CD14-positive monocyte (primary cell): ENCODE measurements at regions not wholly inside any gene's neighbourhood (a gene's known extent, or its start where the extent isn't known, plus 50 kb on each side); places are given as distances from the start of the nearest gene placed in this dataset.

ENCODE experiments used
- DNase-seq, 3 donors: peaks; one replicate each; pipeline ENCODE4 v3.0.0-alpha.2; 2011 to 2022
- H2AFZ ChIP-seq: 2 replicates; pipeline ENCODE4 v1.6.0; 2012; ENCODE audit warnings: mild to moderate bottlenecking, low read depth, low read length, inconsistent platforms; ENCODE audit not compliant: insufficient read depth, poor library complexity, severe bottlenecking
- H3K27ac ChIP-seq, 2 donors: 1 replicate in 1 of 2; 2 replicates in 1 of 2; pipeline ENCODE4 v1.5.1; 2012 to 2013; ENCODE audit warnings: low read length in 2 of 2, control low read depth in 1 of 2, inconsistent platforms in 1 of 2, low read depth in 1 of 2, mild to moderate bottlenecking in 1 of 2
- H3K27me3 ChIP-seq, 2 donors: one replicate each; pipeline versions ENCODE4 v1.6.0 to v1.6.1; 2011 to 2013; ENCODE audit warnings: low read length in 2 of 2; ENCODE audit not compliant: control insufficient read depth in 2 of 2, insufficient read depth in 2 of 2
- H3K36me3 ChIP-seq, 2 donors: replicated peaks in 1 of 2; 1 replicate in 1 of 2; 2 replicates in 1 of 2; pipeline versions ENCODE4 v1.5.1 to v1.6.1; 2012 to 2013; ENCODE audit warnings: low read length in 2 of 2, control low read depth in 1 of 2, inconsistent platforms in 1 of 2, mild to moderate bottlenecking in 1 of 2; ENCODE audit not compliant: insufficient read depth in 2 of 2, control insufficient read depth in 1 of 2
- H3K4me1 ChIP-seq, 2 donors: 1 replicate in 1 of 2; 2 replicates in 1 of 2; pipeline versions ENCODE4 v1.5.1 to v1.6.1; 2012 to 2013; ENCODE audit warnings: low read length in 2 of 2, control low read depth in 1 of 2, inconsistent platforms in 1 of 2, mild to moderate bottlenecking in 1 of 2, moderate library complexity in 1 of 2; ENCODE audit not compliant: insufficient read depth in 2 of 2, control insufficient read depth in 1 of 2
- H3K4me2 ChIP-seq: replicated peaks from 2 replicates; pipeline ENCODE3; 2012; ENCODE audit warnings: low read length, moderate library complexity, mild to moderate bottlenecking; ENCODE audit not compliant: poor library complexity, severe bottlenecking; ENCODE audit errors: extremely low read depth
- H3K4me3 ChIP-seq, 3 experiments: fragments of 200-600 bp in 1 of 3; sonication (generic) in 1 of 3; replicated peaks in 1 of 3; 1 replicate in 2 of 3; 2 replicates in 1 of 3; pipeline ENCODE4 v1.5.1; 2011 to 2013; ENCODE audit warnings: low read length in 3 of 3, mild to moderate bottlenecking in 3 of 3, control low read depth in 2 of 3, low read depth in 2 of 3, inconsistent platforms in 1 of 3, moderate library complexity in 1 of 3
- H3K79me2 ChIP-seq: 2 replicates; pipeline ENCODE4 v1.6.0; 2012; ENCODE audit warnings: mild to moderate bottlenecking, control low read depth, inconsistent platforms, low read length, moderate library complexity; ENCODE audit not compliant: insufficient read depth
- H3K9ac ChIP-seq: 2 replicates; pipeline ENCODE4 v1.6.0; 2017; ENCODE audit warnings: low read length, mild to moderate bottlenecking; ENCODE audit not compliant: insufficient read depth, poor library complexity, severe bottlenecking
- H3K9me3 ChIP-seq, 2 donors: replicated peaks in 1 of 2; 1 replicate in 1 of 2; 2 replicates in 1 of 2; pipeline versions ENCODE4 v1.5.1 to v1.6.1; 2012 to 2013; ENCODE audit warnings: low read length in 2 of 2, control low read depth in 1 of 2; ENCODE audit not compliant: control insufficient read depth in 1 of 2, insufficient read depth in 1 of 2
- H4K20me1 ChIP-seq: 2 replicates; pipeline ENCODE4 v1.6.0; 2012; ENCODE audit warnings: mild to moderate bottlenecking, low read length, control low read depth, moderate library complexity; ENCODE audit not compliant: insufficient read depth
- H3K27ac Mint-ChIP-seq, 7 donors: one replicate each; pipeline ENCODE4 v1.8.0; 2020; ENCODE audit warnings: mild to moderate bottlenecking in 7 of 7, mixed read lengths in 7 of 7, moderate library complexity in 6 of 7, inconsistent platforms in 2 of 7
- H3K27me3 Mint-ChIP-seq, 3 donors: one replicate each; pipeline ENCODE4 v1.8.0; 2021 to 2022; ENCODE audit warnings: low read depth in 3 of 3, mild to moderate bottlenecking in 3 of 3, mixed read lengths in 3 of 3, moderate library complexity in 3 of 3, inconsistent platforms in 1 of 3
- H3K36me3 Mint-ChIP-seq, 2 donors: one replicate each; pipeline ENCODE4 v1.8.0; 2020; ENCODE audit warnings: mixed read lengths in 2 of 2, inconsistent platforms in 1 of 2, mild to moderate bottlenecking in 1 of 2
- H3K4me1 Mint-ChIP-seq: one replicate; pipeline ENCODE4 v1.8.0; 2020; ENCODE audit warnings: mild to moderate bottlenecking, mixed read lengths
- H3K4me3 Mint-ChIP-seq, 2 donors: one replicate each; pipeline ENCODE4 v1.8.0; 2020; ENCODE audit warnings: mild to moderate bottlenecking in 2 of 2, mixed read lengths in 2 of 2, moderate library complexity in 1 of 2
- H3K9me3 Mint-ChIP-seq, 7 donors: one replicate each; pipeline ENCODE4 v1.8.0; 2020 to 2022; ENCODE audit warnings: mixed read lengths in 7 of 7, mild to moderate bottlenecking in 6 of 7, moderate library complexity in 6 of 7, inconsistent platforms in 2 of 7
- CTCF ChIP-seq: fragments of 200-600 bp; IDR thresholded peaks from one replicate; pipeline ENCODE4 v1.8.0; 2022; ENCODE audit warnings: antibody characterized with exemption, mild to moderate bottlenecking
- WGBS: methylation state at CpG from one replicate; pipeline ENCODE4 v1.1.5; 2013; ENCODE audit warnings: missing lambda C conversion rate; ENCODE audit not compliant: insufficient coverage; 5-methylcytosine and 5-hydroxymethylcytosine counted together
- intact Hi-C, 2 donors: fragments of 100-400 bp; cut with micrococcal nuclease; formaldehyde crosslinking; loops; one replicate each; pipeline versions ENCODE4 v1.15.0 to v1.15.1; 2023

DNA sequence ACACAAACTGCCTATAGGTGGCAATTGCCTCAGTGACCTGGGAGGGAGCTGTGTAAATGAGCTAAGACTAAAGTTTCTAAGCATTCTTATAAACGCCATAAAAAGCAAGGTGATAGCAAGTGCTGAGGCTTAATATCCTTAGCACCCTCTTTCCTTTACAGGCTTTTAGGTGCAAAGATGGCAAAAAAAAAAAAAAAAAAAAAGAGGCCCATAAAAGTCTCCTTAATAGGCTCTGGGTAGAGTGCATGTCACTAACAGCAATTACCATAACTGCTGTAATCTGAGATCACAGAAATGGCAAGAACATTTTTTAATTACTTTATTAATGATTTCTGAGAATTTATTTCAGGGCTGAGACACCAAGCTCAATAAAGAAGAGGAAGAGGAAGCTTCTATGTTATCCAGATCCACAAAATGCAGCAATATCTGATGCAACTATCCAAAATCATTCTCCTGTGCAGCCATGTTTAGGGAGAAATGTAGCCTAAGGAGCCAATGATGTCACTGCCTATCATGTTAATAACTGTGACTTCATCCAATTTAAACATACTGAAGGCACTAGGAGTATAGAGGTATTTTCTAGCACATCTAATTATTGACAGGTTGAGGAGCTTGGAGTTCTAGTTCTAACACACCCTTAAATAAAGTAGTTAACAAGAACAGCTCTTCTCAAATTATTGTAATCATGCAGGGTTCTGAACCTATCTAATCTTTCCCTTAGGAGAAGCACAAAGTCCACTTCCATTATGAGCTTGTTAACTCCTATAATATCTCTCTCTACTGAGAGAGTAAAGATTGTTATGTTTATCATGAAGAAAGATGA lies 804.3 kb upstream of the ACVR2A start:
- WGBS: no CpG with 5 or more reads among the region's 1 CpG

DNA sequence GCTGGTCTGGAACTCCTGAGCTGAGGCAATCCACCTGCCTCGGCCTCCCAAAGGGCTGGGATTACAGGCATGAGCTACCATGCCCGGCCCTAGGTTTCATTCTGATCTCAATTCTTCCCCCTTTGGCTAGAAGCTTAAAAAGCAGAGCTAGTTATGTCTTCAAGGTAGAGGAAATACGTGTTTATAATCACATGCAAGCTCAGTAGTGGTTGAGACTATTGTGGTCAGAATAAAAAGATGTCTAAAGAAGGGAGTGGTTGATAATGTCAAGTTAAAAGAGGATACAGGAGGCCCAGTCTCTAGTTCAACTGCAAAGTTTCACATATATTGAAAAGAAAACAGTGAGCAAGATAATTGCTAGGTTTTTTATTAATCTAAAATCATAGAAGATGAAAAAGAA lies 807.8 kb upstream of the ACVR2A start:
- H3K4me1 ChIP-seq: no peaks in the 10 kb centered on the region
- no peak overlapping the region for H3K4me3 ChIP-seq
- Mint-ChIP-seq H3K27me3 (peaks cover 0 to 3% (median 2%) of the 10 kb centered on the region in 3 donors), H3K9me3 (peaks cover 0 to 8% (median 2%) of the 10 kb centered on the region in 7 donors), H3K27ac (no peak overlapping the region), H3K4me1 (no peaks in the 10 kb centered on the region), H3K4me3 (no peak overlapping the region), H3K36me3 (no peaks in the 10 kb centered on the region)
- no peaks in the 10 kb centered on the region for H3K36me3 ChIP-seq
- no peaks in the 10 kb centered on the region for H3K9me3 ChIP-seq
- DNase-seq: no peak
- H3K79me2 ChIP-seq: no peaks in the 10 kb centered on the region
- no peak for TF ChIP-seq CTCF
- no peak overlapping the region for H3K9ac ChIP-seq
- H3K4me2 ChIP-seq: no peak overlapping the region
- no peaks in the 10 kb centered on the region for H4K20me1 ChIP-seq
- no peak overlapping the region for H3K27ac ChIP-seq
- WGBS: 86% methylated on average over 1 of the region's 3 CpGs
- no peak overlapping the region for H2AFZ ChIP-seq
- no peaks in the 10 kb centered on the region for H3K27me3 ChIP-seq
- intact Hi-C loops: no loop called here

More for the DNA sequence above, 804.3 kb upstream of the ACVR2A start:
- no peak for DNase-seq
- Mint-ChIP-seq H3K4me3 (no peak overlapping the region), H3K36me3 (no peaks in the 10 kb centered on the region), H3K9me3 (peaks cover 0 to 4% (median 0%) of the 10 kb centered on the region in 7 donors), H3K4me1 (peaks cover 2% of the 10 kb centered on the region), H3K27me3 (peaks cover 0 to 5% (median 3%) of the 10 kb centered on the region in 3 donors), H3K27ac (no peak overlapping the region)
- intact Hi-C loops: loop anchor here in 1 of 2 donors (10.0 kb wide), 1 partner anchor 864 kb away; no protein-coding TSS in a partner anchor
- Histone ChIP-seq H3K9ac (no peak overlapping the region), H3K27ac (no peak overlapping the region), H3K4me3 (no peak overlapping the region), H4K20me1 (no peaks in the 10 kb centered on the region), H3K79me2 (no peaks in the 10 kb centered on the region), H3K36me3 (no peaks in the 10 kb centered on the region), H3K4me2 (no peak overlapping the region), H2AFZ (no peak overlapping the region), H3K27me3 (no peaks in the 10 kb centered on the region), H3K4me1 (no peaks in the 10 kb centered on the region), H3K9me3 (no peaks in the 10 kb centered on the region)
- TF ChIP-seq CTCF: no peak
